Suprapubic skin (tissue), 4 donors: ENCODE measurements at regions not wholly inside any gene's neighbourhood (a gene's known extent, or its start where the extent isn't known, plus 50 kb on each side); places are given as distances from the start of the nearest gene placed in this dataset.

Source experiments
- DNase-seq, 2 donors: peaks; one replicate each; pipeline ENCODE4 v3.0.0-alpha.2; 2019; ENCODE audit warnings: low spot score in 2 of 2
- H3K27ac ChIP-seq: fragments of 200-600 bp; sonication (generic); one replicate; pipeline ENCODE4 v1.5.1; 2019
- H3K27me3 ChIP-seq: fragments of 200-600 bp; sonication (generic); one replicate; pipeline ENCODE4 v1.5.1; 2019
- H3K36me3 ChIP-seq: fragments of 200-600 bp; sonication (generic); one replicate; pipeline ENCODE4 v1.5.1; 2019
- H3K4me1 ChIP-seq: fragments of 200-600 bp; sonication (generic); one replicate; pipeline ENCODE4 v1.5.1; 2019
- H3K4me3 ChIP-seq: fragments of 200-600 bp; sonication (generic); one replicate; pipeline ENCODE4 v1.5.1; 2019; ENCODE audit warnings: mild to moderate bottlenecking
- H3K9me3 ChIP-seq: fragments of 200-600 bp; sonication (generic); one replicate; pipeline ENCODE4 v1.5.1; 2019
- EP300 ChIP-seq: sonication (generic); formaldehyde crosslinking; IDR thresholded peaks from one replicate; pipeline ENCODE4 v1.6.1; 2017; ENCODE audit warnings: antibody characterized with exemption
- POLR2A ChIP-seq, 2 donors: fragments of 450-650 bp; IDR thresholded peaks; one replicate each; pipeline ENCODE4 v1.6.1; 2017; ENCODE audit warnings: antibody characterized with exemption in 2 of 2, mild to moderate bottlenecking in 2 of 2, moderate library complexity in 2 of 2
- POLR2AphosphoS5 ChIP-seq, 3 donors: sonication (generic); formaldehyde crosslinking; IDR thresholded peaks; one replicate each; pipeline ENCODE4 v1.6.1; 2017; ENCODE audit warnings: antibody characterized with exemption in 3 of 3
- WGBS: methylation state at CpG from one replicate; pipeline ENCODE4 v1.1.5; 2018; 5-methylcytosine and 5-hydroxymethylcytosine counted together
- TF ChIP-seq, protein P1 (sequence below), 2 donors: fragments of 200-600 bp in 1 of 2; fragments of 450-650 bp in 1 of 2; sonication (generic) in 1 of 2; IDR thresholded peaks; one replicate each; pipeline ENCODE4 v1.5.1; 2016 to 2019; ENCODE audit warnings: antibody characterized with exemption in 2 of 2, mild to moderate bottlenecking in 1 of 2, moderate library complexity in 1 of 2

DNA sequence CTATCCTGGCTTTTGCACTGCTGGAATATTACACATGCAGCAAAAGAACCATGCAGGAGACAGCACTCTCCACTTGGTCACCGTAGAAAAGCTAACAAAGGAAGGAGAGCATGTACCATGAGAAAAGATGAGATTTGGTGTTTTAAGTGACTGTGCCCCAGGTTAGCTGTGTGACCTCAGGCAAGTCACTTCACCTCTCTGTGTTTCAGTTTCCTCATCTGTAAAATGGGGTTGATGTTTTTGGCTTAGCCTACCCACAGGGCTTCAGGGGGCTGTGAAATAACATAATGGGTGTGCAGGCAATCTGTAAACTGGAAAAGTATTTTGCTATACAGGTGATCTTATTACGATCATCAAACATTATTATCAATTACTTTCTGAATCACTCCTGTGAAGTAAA is 69.3 kb upstream of the SLC6A11 start:
- DNase-seq = no peak
- TF ChIP-seq POLR2AphosphoS5 (IDR thresholded peaks at IDR 0.05) (no peak), POLR2A (IDR thresholded peaks at IDR 0.05) (no peak), EP300 (no peak)
- TF ChIP-seq, protein P1, sequence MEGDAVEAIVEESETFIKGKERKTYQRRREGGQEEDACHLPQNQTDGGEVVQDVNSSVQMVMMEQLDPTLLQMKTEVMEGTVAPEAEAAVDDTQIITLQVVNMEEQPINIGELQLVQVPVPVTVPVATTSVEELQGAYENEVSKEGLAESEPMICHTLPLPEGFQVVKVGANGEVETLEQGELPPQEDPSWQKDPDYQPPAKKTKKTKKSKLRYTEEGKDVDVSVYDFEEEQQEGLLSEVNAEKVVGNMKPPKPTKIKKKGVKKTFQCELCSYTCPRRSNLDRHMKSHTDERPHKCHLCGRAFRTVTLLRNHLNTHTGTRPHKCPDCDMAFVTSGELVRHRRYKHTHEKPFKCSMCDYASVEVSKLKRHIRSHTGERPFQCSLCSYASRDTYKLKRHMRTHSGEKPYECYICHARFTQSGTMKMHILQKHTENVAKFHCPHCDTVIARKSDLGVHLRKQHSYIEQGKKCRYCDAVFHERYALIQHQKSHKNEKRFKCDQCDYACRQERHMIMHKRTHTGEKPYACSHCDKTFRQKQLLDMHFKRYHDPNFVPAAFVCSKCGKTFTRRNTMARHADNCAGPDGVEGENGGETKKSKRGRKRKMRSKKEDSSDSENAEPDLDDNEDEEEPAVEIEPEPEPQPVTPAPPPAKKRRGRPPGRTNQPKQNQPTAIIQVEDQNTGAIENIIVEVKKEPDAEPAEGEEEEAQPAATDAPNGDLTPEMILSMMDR (IDR thresholded peaks at IDR 0.05) = no peak
- Histone ChIP-seq H3K4me3 (no peak overlapping the region), H3K9me3 (no peaks in the 10 kb centered on the region), H3K4me1 (no peaks in the 10 kb centered on the region), H3K27ac (no peak overlapping the region), H3K27me3 (peaks cover 47% of the 10 kb centered on the region), H3K36me3 (no peaks in the 10 kb centered on the region)
- 97% methylated on average over 2 of the region's 2 CpGs for WGBS

DNA sequence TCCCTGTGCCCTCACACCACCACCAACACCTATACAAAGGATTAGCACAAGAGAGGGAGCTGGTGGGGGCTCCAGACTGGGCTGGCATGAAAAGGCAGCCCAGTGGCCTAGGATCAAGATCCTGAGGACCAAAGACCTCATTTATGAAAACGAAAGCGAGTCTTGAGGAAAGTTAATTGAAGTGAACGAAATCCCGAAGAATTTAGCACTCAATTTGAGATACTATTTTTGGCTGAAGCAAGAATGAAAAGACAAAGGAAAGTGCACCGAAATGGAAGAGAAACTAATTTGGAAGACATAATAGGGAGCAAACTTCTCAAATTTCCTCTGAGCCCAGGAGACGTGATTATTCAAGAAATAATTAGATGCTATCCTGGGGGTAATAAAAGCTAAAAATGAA is 68.7 kb upstream of the SLC6A11 start:
- H3K27me3 ChIP-seq = peaks cover 52% of the 10 kb centered on the region
- no peaks in the 10 kb centered on the region for H3K4me1 ChIP-seq
- WGBS = 77% methylated on average over 6 of the region's 6 CpGs
- no peak for TF ChIP-seq POLR2AphosphoS5 (IDR thresholded peaks at IDR 0.05)
- no peak for TF ChIP-seq POLR2A (IDR thresholded peaks at IDR 0.05)
- TF ChIP-seq, protein P1 (IDR thresholded peaks at IDR 0.05) = no peak
- TF ChIP-seq EP300 = no peak
- H3K9me3 ChIP-seq = no peaks in the 10 kb centered on the region
- no peak overlapping the region for H3K27ac ChIP-seq
- no peaks in the 10 kb centered on the region for H3K36me3 ChIP-seq
- no peak for DNase-seq
- H3K4me3 ChIP-seq = no peak overlapping the region

DNA sequence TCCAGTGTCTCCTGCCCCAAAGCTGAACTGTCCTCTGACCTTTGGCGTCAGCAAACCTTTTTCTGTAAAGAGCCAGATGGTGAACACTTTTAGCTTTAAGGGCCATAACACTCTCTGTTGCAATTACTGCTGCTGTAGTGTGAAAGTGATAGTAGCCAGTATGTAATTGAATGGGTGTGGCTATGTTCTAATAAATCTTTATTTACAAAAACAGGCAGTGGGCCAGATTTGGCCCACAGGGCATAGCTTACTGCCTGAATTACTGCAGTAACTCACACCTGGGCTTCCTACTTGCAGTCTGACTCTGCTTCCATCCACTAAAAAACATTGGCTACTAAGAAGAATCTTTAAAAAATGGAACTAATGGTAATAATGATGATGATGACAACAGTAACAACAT is 68.0 kb upstream of the SLC6A11 start:
- no peaks in the 10 kb centered on the region for H3K9me3 ChIP-seq
- no peak overlapping the region for H3K4me3 ChIP-seq
- 61% methylated on average over 1 of the region's 1 CpG for WGBS
- no peak for DNase-seq
- H3K4me1 ChIP-seq = no peaks in the 10 kb centered on the region
- H3K27me3 ChIP-seq = peaks cover 58% of the 10 kb centered on the region
- no peak for TF ChIP-seq EP300
- TF ChIP-seq POLR2A (IDR thresholded peaks at IDR 0.05) = no peak
- TF ChIP-seq, protein P1 (IDR thresholded peaks at IDR 0.05) = no peak
- TF ChIP-seq POLR2AphosphoS5 (IDR thresholded peaks at IDR 0.05) = no peak
- H3K36me3 ChIP-seq = no peaks in the 10 kb centered on the region
- H3K27ac ChIP-seq = no peak overlapping the region

DNA sequence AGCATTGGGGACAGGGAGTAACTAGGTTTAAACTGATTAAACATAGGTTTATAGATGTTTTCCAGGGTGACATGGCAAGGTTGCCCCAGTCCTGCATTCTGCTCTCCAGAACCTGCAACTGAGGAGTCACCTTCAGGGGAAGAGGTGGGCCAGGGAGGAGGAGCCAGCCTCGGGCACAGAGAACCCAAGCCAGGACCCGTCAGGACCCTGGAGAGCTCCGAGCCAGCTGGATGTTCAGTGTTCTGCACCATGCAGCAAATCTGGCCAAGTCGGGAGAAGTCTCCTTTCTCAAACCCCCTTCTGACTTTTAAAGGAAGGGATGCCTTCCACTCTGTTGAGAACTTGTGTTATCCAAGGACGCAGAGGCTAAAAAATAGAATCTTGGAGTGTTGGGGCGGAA is 62.1 kb upstream of the SLC6A11 start:
- no peak overlapping the region for H3K27ac ChIP-seq
- 26% methylated on average over 4 of the region's 6 CpGs for WGBS

DNA sequence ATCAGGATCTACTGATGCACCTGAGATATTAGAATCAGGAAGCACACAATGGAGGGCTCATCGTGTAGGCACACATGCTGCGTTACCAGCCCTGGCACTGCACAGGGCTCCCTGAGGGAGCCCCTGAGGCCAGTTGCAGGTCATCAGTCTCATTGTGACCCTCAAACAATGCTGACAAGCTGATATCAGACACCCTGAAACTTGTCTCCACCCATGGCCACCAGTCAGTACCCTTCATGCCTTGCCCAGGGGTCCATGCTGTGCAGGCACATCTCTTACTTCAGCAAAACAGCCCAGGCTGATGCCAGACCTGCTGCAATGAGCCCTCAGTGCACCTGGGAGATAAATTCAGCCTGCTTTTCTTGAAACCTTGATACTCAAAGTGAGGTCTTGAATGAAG is 59.5 kb upstream of the SLC6A11 start:
- TF ChIP-seq POLR2A (IDR thresholded peaks at IDR 0.05) = no peak
- TF ChIP-seq EP300 = no peak
- TF ChIP-seq, protein P1 (IDR thresholded peaks at IDR 0.05) = no peak
- TF ChIP-seq POLR2AphosphoS5 (IDR thresholded peaks at IDR 0.05) = no peak
- no peaks in the 10 kb centered on the region for H3K4me1 ChIP-seq
- H3K27me3 ChIP-seq = peaks cover 47% of the 10 kb centered on the region
- H3K36me3 ChIP-seq = no peaks in the 10 kb centered on the region
- peak in 1 of 2 donors; percentile 28 for DNase-seq
- WGBS = 42% methylated on average over 2 of the region's 2 CpGs
- H3K9me3 ChIP-seq = no peaks in the 10 kb centered on the region
- no peak overlapping the region for H3K4me3 ChIP-seq
- no peak overlapping the region for H3K27ac ChIP-seq

More for the DNA sequence above, 62.1 kb upstream of the SLC6A11 start:
- no peaks in the 10 kb centered on the region for H3K9me3 ChIP-seq
- peak in 1 of 2 donors; percentile 41 for DNase-seq
- H3K4me3 ChIP-seq = no peak overlapping the region
- TF ChIP-seq POLR2A (IDR thresholded peaks at IDR 0.05) (no peak), POLR2AphosphoS5 (IDR thresholded peaks at IDR 0.05) (no peak), EP300 (no peak)
- TF ChIP-seq, protein P1 (IDR thresholded peaks at IDR 0.05) = no peak
- no peaks in the 10 kb centered on the region for H3K4me1 ChIP-seq
- no peaks in the 10 kb centered on the region for H3K36me3 ChIP-seq
- H3K27me3 ChIP-seq = peaks cover 56% of the 10 kb centered on the region
